Fibroblast of skin of right quadriceps (primary cell): ENCODE measurements at regions not wholly inside any gene's neighbourhood (a gene's known extent, or its start where the extent isn't known, plus 50 kb on each side); places are given as distances from the start of the nearest gene placed in this dataset.
"Not testable (repeated sequence)": the region's sequence is repeated elsewhere in the genome, so short reads cannot be mapped to it uniquely, and the experiment has no call there.

ENCODE experiments used
- DNase-seq: peaks from one replicate; pipeline ENCODE4 v3.0.0-alpha.2; 2013

DNA sequence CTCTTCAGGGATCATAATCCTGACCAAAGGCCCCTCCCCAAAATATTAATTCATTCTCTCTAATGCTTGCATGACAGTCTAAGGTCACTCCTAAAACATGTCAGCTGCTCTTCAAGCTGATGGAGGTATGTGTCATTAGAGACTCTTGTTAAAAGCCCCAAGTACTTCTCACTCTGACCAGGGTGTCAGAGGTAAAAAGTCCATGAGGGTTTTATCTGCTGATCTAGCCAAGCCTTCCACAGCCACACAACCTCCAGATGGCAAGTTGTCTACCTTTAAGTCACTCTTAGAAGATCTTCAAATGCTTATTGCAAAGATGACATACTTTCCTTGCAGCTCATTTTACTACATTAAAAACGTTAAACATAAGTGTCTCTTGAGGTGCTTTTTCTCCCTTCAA is 83.6 kb upstream of the ETAA1 start:
- DNase-seq, result no peak

DNA sequence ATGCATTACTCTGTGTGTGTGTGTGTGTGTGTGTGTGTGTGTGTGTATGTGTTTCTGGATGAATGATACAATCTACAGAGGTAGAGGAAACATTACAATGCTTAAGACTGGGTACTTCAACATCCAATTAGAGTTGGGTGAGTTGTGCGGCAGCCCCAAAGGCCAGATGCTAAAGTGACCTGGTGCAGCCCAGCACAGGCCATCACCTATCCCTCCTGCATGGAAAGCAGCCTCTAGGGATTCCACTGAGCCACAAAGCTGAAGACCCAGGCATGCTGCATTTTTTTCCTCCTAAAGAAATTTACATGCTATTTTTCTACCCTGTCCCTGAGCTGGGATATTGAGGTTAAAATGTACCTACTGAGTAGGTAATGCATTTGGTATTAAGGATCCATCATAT is 79.1 kb upstream of the ETAA1 start:
- no peak for DNase-seq

DNA sequence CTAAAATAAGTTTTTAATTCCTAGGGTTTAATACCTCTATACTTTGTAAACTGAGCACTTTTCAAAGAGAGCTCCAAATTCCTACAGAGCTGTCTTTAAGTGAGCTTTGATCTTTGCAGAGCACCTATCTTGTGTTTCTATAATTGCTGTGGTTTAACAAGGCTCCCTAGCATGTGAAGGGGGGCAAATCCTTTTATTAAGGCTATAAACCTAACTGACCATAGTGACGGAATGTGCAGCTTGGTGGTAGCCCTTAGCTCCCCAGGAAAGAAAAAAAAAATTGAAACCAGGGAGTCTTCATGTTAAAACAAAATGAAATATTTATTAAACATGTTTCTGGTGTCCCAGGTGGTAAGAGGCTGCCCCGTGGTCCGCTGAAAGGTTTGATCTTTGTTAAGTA is 78.6 kb upstream of the ETAA1 start:
- DNase-seq, result no peak

DNA sequence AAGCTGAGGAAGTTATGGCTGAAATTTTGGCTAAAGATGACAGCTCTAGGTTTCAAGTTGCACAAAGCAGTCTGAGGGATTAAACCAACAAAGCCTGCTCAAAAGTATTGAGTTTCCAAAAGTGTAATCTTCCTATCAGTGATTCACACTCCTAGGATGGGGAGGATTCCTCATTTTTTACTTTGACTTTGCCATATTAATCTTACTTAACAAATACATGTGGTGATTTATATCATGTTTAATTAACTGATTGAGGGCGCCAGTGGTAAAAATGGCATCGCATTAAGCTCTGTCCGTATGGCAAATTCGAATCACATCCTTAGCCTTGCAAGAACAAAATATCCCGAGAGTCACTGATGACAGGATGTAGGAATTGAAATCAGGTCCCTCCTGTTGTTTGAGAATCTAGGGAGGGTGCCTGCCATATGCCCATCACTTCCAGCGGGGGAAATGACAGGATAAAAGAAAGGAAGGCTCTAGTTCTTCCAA is 78.1 kb upstream of the ETAA1 start:
- no peak for DNase-seq

DNA sequence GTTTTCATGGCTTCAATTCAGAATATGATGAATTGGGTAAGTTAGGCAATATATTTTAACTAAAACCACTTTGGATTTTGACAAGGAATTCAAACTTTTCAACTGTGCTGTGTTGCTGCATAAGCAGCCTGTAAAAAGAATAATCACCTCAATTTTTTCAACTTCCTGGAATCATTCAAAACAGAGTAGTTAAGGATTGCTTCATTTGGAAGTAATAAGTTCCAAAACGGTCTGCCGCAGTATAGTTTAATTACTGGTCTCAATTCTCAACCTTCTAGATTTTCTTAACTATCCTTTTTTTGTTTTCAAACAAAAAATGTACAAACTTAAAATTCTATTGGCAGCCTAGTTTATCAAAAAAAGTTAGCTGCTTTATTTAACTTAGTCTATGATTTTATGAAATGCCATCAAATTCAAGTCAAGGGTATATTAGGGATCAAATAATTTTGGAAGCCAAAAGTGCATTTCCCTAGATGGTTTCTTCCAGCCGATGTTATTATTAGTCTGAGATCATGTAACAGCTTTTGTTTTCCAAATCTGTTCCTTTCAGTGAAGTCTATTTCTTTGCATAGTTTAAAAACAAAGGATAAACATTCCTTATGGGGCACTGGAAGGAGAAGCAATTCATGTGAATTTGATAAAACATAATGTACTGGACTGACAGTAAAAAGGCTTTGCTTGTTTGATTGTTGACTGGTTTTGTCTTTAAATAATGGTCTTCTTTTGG is 76.1 kb upstream of the ETAA1 start:
- DNase-seq, result no peak

DNA sequence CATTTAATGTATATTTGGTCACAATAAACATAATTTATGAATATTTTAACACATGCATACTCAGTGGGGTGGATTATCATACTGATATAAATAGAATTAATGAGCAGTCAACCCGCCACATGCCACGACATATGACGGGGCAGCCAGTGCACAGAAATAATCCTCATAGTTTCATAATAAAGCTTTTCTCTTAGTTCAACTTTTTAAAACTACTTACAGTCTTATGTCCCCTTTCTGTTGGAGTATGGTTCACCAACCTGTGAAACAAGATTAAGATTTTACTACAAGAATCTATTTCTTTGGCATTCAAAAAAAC is 75.6 kb upstream of the ETAA1 start:
- peak; percentile 26 for DNase-seq

DNA sequence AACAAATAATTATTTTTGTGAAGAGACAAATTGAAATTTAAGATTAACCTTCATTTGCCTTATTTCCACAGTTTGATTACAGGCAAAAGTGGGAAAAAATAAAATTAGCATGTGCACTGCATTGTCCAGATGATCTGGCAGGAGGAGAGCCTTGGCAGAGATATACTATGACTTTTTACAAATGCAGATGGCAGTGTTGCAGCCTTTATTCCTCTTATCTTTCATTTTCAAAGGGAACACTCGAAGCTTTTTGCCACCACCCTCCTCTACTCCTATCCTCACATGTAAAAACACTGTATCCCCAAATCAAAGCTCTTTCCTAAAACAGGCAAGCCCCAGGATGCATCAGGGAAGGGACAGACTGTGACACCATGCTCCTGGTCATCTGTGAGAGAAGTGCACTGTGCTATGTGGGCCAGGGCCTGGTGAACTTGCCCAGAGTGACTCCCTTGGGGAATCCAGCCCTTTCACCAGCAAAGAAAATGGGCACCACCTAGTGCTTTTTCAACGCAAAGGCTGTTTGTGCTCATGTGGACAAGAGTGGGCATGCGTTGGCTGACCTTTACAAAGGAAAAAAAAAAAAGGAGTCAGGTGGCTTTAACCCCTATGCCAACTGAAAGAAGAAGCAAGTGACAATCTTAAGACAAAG is 74.7 kb upstream of the ETAA1 start:
- DNase-seq, result peak; percentile 32

DNA sequence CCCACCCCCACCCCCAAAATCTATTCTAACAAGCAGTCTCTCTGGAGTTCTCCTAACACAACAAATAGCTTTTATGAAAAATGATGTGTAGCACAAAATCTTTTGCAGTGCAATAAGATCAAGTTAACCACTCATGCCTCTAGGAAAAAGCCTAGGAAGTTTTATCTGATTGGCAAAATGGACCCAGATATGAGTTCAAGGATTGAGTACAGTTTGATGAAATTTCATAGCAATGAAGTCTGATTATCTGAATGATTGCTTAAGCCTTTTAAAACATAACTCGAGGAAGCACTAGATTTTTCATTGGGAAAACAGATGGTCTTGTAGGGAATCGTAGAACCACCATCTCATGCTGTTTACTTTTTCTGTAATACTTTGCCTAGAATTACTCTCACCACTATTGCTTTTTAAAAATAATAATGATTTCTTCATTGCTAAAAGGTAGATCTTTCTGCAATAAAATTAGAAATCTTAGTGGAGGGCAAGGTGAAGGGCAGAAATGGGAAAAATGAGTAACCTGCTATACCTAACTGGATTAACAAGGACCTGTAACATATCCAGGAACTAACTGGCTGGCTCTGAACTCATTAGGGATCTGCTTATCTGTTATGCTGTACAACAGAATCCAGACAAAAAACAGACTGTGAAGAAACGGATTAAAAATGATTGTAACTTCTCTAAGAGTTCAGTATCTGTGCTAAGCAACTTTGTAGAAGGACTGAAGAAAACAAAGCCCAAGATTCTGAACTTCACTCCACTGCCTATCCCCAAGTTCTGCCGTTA is 73.7 kb upstream of the ETAA1 start:
- no peak for DNase-seq

DNA sequence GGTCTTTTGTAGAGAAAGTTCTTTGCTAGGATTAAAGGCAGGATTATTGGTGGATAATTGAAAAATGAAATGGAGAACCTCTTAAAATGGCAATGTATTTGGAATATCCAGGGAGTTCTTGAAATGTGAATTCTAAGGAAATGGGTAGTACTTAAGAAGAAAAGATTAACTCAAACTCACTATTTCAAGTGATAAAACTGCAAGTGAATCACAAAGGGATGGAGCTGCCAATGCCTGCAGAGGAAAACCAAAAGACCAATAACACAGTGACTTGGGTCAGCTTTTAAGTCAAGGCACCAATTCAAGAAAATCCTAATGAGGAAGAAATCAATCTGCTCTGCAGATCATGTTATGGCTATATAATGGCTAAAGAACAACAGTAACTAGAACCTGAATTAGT is 67.6 kb upstream of the ETAA1 start:
- DNase-seq, result no peak

DNA sequence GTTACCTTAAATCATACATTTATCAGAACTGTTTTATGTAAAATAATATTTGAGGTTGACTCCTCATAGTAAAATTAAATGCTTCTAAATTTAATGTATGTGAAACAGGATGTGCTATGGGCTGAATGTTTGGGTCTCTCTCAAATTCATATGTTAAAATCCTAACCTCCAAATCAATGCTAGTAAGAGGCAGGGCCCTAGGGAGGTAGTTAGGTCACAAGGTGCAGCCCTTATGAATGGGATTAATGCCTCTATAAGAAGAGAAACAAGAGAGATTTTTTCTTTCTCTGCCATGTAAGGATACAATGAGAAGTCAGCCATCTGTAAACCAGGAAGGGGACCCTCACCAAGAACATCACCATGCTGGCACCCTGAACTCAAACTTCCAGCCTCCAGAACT is 67.2 kb upstream of the ETAA1 start:
- DNase-seq, result no peak

DNA sequence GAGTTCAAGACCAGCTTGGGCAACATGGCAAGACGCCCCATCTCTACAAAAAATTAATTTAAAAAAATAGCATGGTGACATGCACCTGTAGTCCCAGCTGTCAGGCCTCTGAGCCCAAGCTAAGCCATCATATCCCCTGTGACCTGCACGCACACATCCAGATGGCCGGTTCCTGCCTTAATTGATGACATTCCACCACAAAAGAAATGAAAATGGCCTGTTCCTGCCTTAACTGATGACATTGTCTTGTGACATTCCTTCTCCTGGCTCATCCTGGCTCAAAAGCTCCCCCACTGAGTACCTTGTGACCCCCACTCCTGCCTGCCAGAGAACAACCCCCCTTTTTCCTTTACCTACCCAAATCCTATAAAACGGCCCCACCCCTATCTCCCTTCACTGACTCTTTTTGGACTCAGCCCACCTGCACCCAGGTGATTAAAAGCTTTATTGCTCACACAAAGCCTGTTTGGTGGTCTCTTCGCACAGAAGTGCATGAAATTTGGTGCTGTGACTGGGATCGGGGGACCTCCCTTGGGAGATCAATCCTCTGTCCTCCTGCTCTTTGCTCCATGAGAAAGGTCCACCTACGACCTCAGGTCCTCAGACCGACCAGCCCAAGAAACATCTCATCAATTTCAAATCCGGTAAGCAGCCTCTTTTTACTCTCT is 65.6 kb upstream of the ETAA1 start:
- not testable (repeated sequence) for DNase-seq

DNA sequence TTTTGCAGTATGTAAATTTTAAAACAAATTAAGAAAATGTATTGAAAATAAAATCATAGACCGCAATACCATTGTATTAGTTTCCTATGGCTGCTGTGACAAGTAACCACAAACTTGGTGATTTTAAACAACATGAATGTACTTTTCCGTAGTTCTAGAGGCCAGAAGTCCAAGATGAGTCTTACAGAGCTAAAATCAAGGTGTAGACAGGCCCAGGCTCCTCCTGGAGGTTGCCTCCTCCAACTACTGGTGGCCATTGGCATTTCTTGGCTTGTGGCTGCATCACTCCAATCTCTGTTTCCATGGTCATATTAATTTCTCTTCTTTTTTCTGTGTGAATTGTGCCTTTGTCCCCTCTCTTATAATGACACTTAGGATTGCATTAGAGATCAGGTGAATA is 59.2 kb upstream of the ETAA1 start:
- no peak for DNase-seq

DNA sequence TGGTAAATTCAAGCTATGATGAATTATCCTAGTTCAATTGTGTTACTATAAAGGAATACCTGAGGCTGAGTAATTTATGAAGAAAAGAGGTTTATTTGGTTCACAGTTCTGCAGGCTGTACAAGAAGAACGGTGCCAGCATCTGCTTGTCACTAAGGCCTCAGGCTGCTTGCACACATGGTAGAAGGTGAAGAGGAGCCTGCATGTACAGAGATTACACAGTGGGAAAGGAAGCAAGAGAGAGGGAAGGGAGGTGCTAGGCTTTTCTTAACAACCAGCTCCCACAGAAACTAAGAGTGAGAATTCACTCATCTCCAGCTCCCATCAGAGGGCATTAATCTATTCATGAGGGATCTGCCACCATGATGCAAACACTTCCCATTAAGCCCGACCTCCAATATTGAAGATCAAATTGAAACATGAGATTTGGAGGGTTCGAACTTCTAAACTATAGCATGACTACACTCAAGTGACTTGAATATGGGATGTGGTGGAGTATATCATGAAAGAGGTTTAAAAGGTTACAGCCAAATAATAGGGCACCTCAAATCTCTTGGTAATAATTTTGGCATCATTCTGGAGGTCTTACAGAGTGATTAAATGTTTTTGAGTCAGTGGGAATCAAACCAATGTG is 58.4 kb upstream of the ETAA1 start:
- no peak for DNase-seq

DNA sequence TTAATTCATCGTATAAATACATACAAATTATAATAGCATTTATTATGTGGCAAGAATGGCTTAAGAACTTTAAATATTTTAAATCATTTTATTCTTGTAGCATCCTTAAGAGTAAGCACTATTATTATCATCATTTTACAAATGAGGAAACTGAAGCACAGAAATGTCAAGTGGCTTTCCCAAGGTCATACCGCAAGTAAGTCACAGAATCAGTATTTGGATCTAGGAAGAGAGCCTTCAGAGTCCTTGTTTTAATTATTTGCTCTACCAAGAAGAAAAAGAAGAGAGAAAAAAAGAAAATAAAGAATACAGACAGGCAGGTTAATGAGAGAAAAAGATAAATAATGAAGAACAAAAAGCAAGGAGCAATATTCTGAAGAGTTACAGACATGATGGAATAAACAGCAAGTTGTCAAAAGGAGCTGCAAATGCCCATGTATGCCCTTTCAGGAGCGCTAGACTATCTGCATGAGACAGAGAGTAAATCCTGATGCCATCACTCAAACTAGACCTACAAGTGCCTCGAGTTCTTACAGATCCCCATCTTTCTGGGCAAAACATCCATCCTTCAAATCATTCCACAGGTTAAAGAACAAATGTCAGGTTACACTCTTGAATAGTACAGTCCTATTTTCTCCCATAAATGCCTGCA is 57.8 kb upstream of the ETAA1 start:
- no peak for DNase-seq

DNA sequence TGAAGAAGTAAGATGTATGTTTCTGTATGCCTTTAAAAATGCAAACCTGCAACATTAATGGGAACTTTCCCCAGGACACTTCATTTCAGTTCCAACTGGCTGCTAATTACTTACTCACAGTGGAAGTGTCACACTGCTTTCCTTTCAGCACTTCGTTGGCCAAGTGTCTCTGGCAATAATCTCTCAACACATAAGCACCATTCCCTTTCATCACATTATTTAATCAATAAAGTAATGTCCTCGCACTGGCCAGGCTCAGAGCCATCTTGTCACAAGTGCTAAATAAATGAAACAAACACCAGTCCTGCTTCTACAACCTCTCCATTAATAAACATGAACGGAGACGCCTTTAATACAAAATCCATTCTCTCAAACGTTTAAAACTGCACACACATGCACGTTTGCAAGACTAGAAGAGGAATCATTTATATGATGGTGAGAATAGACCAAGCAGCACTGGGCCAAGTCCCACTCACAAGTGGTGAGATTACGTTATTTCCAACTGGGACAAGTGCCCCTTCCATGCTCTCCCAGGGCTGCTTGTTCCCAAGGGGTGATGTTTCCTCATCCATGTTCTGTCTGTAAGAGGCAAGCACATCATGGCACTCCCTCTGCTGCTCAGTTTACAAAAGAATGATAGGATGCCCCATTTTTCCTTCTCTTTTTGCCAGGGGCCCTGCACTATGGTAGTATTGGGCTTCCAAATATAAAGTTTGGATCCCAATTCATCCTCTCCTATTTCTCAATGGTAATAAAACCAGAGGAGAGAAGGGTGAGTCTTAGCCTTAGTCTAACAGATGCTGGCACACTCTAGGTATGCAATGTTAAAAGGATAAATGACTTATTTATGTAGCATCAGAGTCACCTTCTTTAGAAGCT is 56.8 kb upstream of the ETAA1 start:
- DNase-seq, result no peak

DNA sequence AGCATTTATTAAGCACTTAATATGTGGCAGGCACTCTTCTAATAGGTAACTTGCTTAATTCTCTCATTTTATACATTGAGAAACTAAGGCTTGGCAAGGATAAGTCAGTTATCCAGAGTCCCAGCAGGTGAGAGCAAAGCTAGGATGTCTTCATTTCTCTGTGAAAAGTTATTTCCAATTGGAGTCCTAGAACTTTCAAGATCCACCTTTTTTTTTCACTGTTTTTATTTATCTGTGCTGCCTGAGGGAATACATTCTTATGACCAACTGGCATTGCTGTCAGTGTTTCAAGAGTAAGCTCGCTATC is 56.2 kb upstream of the ETAA1 start:
- no peak for DNase-seq

DNA sequence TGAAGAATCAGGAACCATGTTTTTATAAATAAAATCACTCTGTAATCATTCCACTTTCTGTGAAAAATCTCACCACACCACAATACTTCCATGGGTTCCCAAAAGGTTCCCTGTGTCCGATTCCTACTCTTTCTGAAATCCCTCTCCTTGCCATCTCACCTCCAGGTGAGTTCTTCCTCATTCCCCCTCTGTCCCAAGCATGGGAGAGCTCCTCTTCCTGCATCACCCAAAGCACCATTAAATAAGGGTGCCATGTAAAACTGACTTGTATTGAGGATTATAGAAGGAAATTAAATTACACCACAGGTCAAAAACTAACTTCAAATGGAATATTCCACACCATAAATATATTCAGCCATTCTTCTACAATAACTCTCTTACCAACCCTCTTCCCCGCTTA is 55.8 kb upstream of the ETAA1 start:
- no peak for DNase-seq

DNA sequence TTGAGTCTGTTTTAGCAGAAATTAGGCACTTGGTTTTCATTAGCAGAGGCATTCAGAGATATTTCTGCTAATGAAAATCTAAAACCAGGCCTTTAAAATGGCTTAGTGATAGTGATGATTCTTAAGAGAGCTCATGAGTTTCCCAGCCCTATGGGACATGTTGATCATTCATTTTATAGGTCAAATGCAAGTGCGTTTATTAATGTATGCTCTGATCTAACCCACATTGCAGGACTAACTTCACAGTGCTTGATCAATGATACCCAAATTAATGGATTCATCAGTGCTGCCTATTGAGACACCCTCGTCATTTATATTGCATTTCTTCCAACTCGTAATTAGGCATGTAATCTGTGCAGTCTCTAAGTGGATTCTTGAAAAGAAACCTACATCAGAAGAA is 54.7 kb upstream of the ETAA1 start:
- DNase-seq, result no peak

DNA sequence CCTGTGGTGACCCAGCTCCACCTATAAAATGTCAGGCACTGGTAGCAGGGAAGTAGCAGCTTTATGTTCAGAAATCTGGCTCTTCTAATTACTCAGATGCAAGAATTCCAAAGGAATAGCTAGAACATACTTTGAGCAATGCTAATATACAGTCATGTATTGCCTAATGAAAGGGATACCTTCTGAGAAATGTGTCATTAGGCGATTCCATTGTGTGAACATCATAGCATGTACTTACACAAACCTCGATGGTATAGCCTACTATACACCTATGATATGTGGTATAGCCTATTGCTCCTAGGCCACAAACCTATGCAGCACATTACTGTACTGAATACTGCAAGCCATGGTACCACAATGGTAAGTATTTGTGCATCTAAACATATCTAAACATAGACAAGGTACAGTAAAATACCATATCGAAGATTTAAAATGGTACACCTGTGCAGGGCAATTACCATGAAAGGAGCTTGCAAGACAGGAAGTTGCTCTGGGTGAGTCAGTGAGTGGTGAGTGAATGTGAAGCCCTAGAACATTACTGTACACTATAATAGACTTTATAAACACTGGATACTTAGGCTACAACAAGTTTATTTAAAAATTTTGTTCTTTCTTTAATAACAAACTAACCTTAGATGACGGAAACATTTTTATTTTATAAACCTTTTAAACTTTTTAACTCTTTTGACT is 50.3 kb upstream of the ETAA1 start:
- DNase-seq, result peak; percentile 13
